Panc1 (cell line): ENCODE measurements at regions not wholly inside any gene's neighbourhood (a gene's known extent, or its start where the extent isn't known, plus 50 kb on each side); places are given as distances from the start of the nearest gene placed in this dataset.

Experiments used
- ATAC-seq: fragments of 200-7000 bp; cut with Tn5 transposase; 2 replicates; pipeline ENCODE4 v1.9.1; 2020; ENCODE audit warnings: mild to moderate bottlenecking, moderate library complexity
- BruUV-seq: library from RNA; stranded (reverse); fragments of 400-500 nt; replicated peaks from 2 replicates; lab custom pipeline; 2021; lab: Mats Ljungman, UMichigan
- CTCF ChIA-PET: fragments of 300-600 bp; sonication (Branson Sonifier 250); formaldehyde crosslinking; loops from one replicate; lab custom pipeline; 2022; ENCODE audit warnings: antibody characterized with exemption; lab: Charles Lee
- POLR2A ChIA-PET: fragments of 300-600 bp; sonication (Branson Sonifier 250); formaldehyde crosslinking; loops from one replicate; lab custom pipeline; 2022; ENCODE audit warnings: antibody characterized with exemption; lab: Charles Lee
- DNase-seq: peaks from one replicate; pipeline ENCODE4 v3.0.0-alpha.2; 2010; ENCODE audit warnings: low read depth, low spot score
- H3K27ac ChIP-seq: 2 replicates; pipeline ENCODE4 v1.5.1; 2011; ENCODE audit warnings: mild to moderate bottlenecking, low read length, inconsistent platforms
- H3K27me3 ChIP-seq: fragments of 200-500 bp; sonication (Bioruptor generic); 2 replicates; pipeline ENCODE4 v1.6.0; 2014; ENCODE audit warnings: low read length, inconsistent platforms; ENCODE audit not compliant: control insufficient read depth, insufficient read depth
- H3K36me3 ChIP-seq: fragments of 200-500 bp; sonication (Bioruptor generic); 2 replicates; pipeline ENCODE4 v1.5.1; 2014; ENCODE audit warnings: inconsistent platforms, mild to moderate bottlenecking, low read length, moderate library complexity; ENCODE audit not compliant: control insufficient read depth, insufficient read depth
- H3K4me1 ChIP-seq: 2 replicates; pipeline ENCODE4 v1.5.1; 2011; ENCODE audit warnings: inconsistent platforms, mild to moderate bottlenecking, low read length, moderate library complexity; ENCODE audit not compliant: control insufficient read depth, insufficient read depth
- H3K4me3 ChIP-seq, 2 experiments: 2 replicates each; pipeline ENCODE4 v1.5.1; 2011 to 2012; ENCODE audit warnings: low read depth in 2 of 2, low read length in 2 of 2, mild to moderate bottlenecking in 2 of 2, inconsistent platforms in 1 of 2, moderate library complexity in 1 of 2
- H3K9me3 ChIP-seq: fragments of 200-500 bp; sonication (Bioruptor generic); 2 replicates; pipeline ENCODE4 v1.5.1; 2014; ENCODE audit warnings: low read depth, mild to moderate bottlenecking, inconsistent platforms, low read length, moderate library complexity; ENCODE audit not compliant: control insufficient read depth, insufficient read depth
- POLR2AphosphoS5 ChIP-seq: IDR thresholded peaks from 2 replicates; pipeline ENCODE4 v1.6.1; 2012; ENCODE audit warnings: mild to moderate bottlenecking, low read depth, low read length, moderate library complexity
- SIN3A ChIP-seq: IDR thresholded peaks from 2 replicates; pipeline ENCODE4 v1.6.1; 2012; ENCODE audit warnings: low read depth, mild to moderate bottlenecking, low read length, moderate library complexity, borderline replicate concordance; ENCODE audit not compliant: insufficient read depth
- TCF7L2 ChIP-seq: IDR thresholded peaks from 2 replicates; pipeline ENCODE4 v1.6.1; 2011; ENCODE audit warnings: mild to moderate bottlenecking, low read depth, low read length, inconsistent platforms
- in situ Hi-C: cut with HindIII; loops from 2 replicates; pipeline ENCODE4 v1.10.0; 2016; ENCODE audit warnings: low sequenced_read_pairs, low pct_unique_long_range_greater_than_20kb
- intact Hi-C: fragments of 100-400 bp; cut with micrococcal nuclease; formaldehyde crosslinking; loops from one replicate; pipeline ENCODE4 v1.10.0; 2022; ENCODE audit not compliant: unreplicated experiment
- TF ChIP-seq, protein P1 (sequence below), 2 experiments: IDR thresholded peaks; 2 replicates each; pipeline ENCODE4 v1.6.1; 2011 to 2012; ENCODE audit warnings: low read depth in 2 of 2, control low read depth in 1 of 2, low read length in 1 of 2, mild to moderate bottlenecking in 1 of 2, moderate library complexity in 1 of 2; ENCODE audit not compliant: insufficient read depth in 1 of 2
- TF ChIP-seq, protein P2 (sequence below): fragments of 450-650 bp; IDR thresholded peaks from 2 replicates; pipeline ENCODE4 v1.5.1; 2017; ENCODE audit warnings: mild to moderate bottlenecking

DNA sequence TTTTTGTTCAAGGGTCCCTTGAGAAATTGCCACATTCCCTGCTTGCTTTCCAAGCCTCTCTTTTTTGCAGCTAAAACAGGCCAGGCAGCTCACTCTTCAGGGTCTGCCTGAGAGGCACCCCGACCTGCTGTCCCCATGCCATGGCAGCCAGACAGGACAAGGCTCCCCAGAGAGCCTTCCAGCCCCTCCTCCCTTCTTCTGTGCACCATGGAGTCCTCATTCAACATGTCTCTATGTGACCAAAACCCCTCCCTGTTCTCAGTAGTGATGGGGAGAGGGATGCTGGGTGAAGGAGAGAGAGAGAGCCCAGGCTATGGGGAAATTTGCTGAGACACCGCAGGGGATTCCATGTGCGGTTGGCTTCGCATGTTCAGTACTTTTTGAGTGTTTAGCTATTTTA is 384.2 kb upstream of the ZNF507 start:
- no peak overlapping the region for H3K27ac ChIP-seq
- POLR2A ChIA-PET = no interaction called here
- in situ Hi-C loops = no loop called here

GRCh38 chr19:31961667-31962066 is 383.7 kb upstream of the ZNF507 start:
- Histone ChIP-seq H3K9me3 (no peaks in the 10 kb centered on the region), H3K27ac (no peak overlapping the region), H3K27me3 (peaks cover 11% of the 10 kb centered on the region; the same call in 1 of the 2 replicates), H3K4me3 (no peak overlapping the region), H3K36me3 (no peaks in the 10 kb centered on the region), H3K4me1 (no peaks in the 10 kb centered on the region)
- TF ChIP-seq TCF7L2 (no peak), SIN3A (no peak), POLR2AphosphoS5 (no peak)
- TF ChIP-seq, protein P1, sequence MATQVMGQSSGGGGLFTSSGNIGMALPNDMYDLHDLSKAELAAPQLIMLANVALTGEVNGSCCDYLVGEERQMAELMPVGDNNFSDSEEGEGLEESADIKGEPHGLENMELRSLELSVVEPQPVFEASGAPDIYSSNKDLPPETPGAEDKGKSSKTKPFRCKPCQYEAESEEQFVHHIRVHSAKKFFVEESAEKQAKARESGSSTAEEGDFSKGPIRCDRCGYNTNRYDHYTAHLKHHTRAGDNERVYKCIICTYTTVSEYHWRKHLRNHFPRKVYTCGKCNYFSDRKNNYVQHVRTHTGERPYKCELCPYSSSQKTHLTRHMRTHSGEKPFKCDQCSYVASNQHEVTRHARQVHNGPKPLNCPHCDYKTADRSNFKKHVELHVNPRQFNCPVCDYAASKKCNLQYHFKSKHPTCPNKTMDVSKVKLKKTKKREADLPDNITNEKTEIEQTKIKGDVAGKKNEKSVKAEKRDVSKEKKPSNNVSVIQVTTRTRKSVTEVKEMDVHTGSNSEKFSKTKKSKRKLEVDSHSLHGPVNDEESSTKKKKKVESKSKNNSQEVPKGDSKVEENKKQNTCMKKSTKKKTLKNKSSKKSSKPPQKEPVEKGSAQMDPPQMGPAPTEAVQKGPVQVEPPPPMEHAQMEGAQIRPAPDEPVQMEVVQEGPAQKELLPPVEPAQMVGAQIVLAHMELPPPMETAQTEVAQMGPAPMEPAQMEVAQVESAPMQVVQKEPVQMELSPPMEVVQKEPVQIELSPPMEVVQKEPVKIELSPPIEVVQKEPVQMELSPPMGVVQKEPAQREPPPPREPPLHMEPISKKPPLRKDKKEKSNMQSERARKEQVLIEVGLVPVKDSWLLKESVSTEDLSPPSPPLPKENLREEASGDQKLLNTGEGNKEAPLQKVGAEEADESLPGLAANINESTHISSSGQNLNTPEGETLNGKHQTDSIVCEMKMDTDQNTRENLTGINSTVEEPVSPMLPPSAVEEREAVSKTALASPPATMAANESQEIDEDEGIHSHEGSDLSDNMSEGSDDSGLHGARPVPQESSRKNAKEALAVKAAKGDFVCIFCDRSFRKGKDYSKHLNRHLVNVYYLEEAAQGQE (IDR thresholded peaks at IDR 0.05; ENCODE audit: insufficient read depth in 1 of 2, low read depth in 2 of 2, low read length in 1 of 2) = no peak
- TF ChIP-seq, protein P2, sequence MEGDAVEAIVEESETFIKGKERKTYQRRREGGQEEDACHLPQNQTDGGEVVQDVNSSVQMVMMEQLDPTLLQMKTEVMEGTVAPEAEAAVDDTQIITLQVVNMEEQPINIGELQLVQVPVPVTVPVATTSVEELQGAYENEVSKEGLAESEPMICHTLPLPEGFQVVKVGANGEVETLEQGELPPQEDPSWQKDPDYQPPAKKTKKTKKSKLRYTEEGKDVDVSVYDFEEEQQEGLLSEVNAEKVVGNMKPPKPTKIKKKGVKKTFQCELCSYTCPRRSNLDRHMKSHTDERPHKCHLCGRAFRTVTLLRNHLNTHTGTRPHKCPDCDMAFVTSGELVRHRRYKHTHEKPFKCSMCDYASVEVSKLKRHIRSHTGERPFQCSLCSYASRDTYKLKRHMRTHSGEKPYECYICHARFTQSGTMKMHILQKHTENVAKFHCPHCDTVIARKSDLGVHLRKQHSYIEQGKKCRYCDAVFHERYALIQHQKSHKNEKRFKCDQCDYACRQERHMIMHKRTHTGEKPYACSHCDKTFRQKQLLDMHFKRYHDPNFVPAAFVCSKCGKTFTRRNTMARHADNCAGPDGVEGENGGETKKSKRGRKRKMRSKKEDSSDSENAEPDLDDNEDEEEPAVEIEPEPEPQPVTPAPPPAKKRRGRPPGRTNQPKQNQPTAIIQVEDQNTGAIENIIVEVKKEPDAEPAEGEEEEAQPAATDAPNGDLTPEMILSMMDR = no peak
- DNase-seq (no peak), ATAC-seq (no peak)
- ChIA-PET POLR2A (no interaction called here), CTCF (no interaction called here)
- intact Hi-C loops (no loop called here), in situ Hi-C loops (no loop called here)
- BruUV-seq = no TSS peak

More for the DNA sequence above, 384.2 kb upstream of the ZNF507 start:
- CTCF ChIA-PET = no interaction called here
- no peaks in the 10 kb centered on the region for H3K36me3 ChIP-seq
- H3K4me3 ChIP-seq = no peak overlapping the region
- H3K27me3 ChIP-seq = peaks cover 11% of the 10 kb centered on the region; the same call in 1 of the 2 replicates
- no peaks in the 10 kb centered on the region for H3K9me3 ChIP-seq
- intact Hi-C loops = no loop called here
- ATAC-seq = no peak
- no TSS peak for BruUV-seq
- H3K4me1 ChIP-seq = no peaks in the 10 kb centered on the region
- DNase-seq = no peak
- TF ChIP-seq TCF7L2 = no peak
- TF ChIP-seq, protein P1 (IDR thresholded peaks at IDR 0.05; ENCODE audit: insufficient read depth in 1 of 2, low read depth in 2 of 2, low read length in 1 of 2) = no peak
- no peak for TF ChIP-seq SIN3A
